Tibial nerve (tissue), 4 donors: ENCODE measurements at regions not wholly inside any gene's neighbourhood (a gene's known extent, or its start where the extent isn't known, plus 50 kb on each side); places are given as distances from the start of the nearest gene placed in this dataset.

Experiments
- CTCF ChIP-seq, 5 experiments: fragments of 200-600 bp in 3 of 5; fragments of 450-650 bp in 2 of 5; sonication (generic) in 3 of 5; IDR thresholded peaks; one replicate each; pipeline ENCODE4 v1.5.1; 2016 to 2019; ENCODE audit warnings: antibody characterized with exemption in 5 of 5, mild to moderate bottlenecking in 3 of 5, moderate library complexity in 2 of 5
- EP300 ChIP-seq, 2 donors: sonication (generic); formaldehyde crosslinking; IDR thresholded peaks; one replicate each; pipeline ENCODE4 v1.6.1; 2017; ENCODE audit warnings: antibody characterized with exemption in 2 of 2, mild to moderate bottlenecking in 1 of 2
- POLR2A ChIP-seq, 2 donors: fragments of 450-650 bp; IDR thresholded peaks; one replicate each; pipeline ENCODE4 v1.6.1; 2017; ENCODE audit warnings: antibody characterized with exemption in 2 of 2, mild to moderate bottlenecking in 2 of 2, moderate library complexity in 2 of 2

GRCh38 chr3:170657312-170657711 lies 71.4 kb upstream of the SLC7A14 start:
- no peak for TF ChIP-seq CTCF (IDR thresholded peaks at IDR 0.05)
- TF ChIP-seq EP300 (IDR thresholded peaks at IDR 0.05), result no peak
- TF ChIP-seq POLR2A (IDR thresholded peaks at IDR 0.05), result no peak
